IPS DF 6.9 (cell line): ENCODE measurements at regions not wholly inside any gene's neighbourhood (a gene's known extent, or its start where the extent isn't known, plus 50 kb on each side); places are given as distances from the start of the nearest gene placed in this dataset.

Experiments
- DNase-seq: peaks from one replicate; pipeline ENCODE4 v3.0.0-alpha.2; 2013; ENCODE audit warnings: low read depth, low spot score
- H3K27ac ChIP-seq: one replicate; pipeline ENCODE4 v1.5.1; 2013; ENCODE audit warnings: low read length, control low read depth
- H3K27me3 ChIP-seq: 2 replicates; pipeline ENCODE4 v1.6.1; 2013; ENCODE audit warnings: mild to moderate bottlenecking, low read length; ENCODE audit not compliant: control insufficient read depth, insufficient read depth
- H3K36me3 ChIP-seq: 2 replicates; pipeline ENCODE4 v1.6.1; 2013; ENCODE audit warnings: low read length; ENCODE audit not compliant: control insufficient read depth, insufficient read depth
- H3K4me1 ChIP-seq: 2 replicates; pipeline ENCODE4 v1.6.1; 2013; ENCODE audit warnings: low read length; ENCODE audit not compliant: control insufficient read depth, insufficient read depth
- H3K4me3 ChIP-seq: 2 replicates; pipeline ENCODE4 v1.5.1; 2013; ENCODE audit warnings: mild to moderate bottlenecking, low read length
- H3K9me3 ChIP-seq: 2 replicates; pipeline ENCODE4 v1.6.1; 2013; ENCODE audit warnings: low read length, inconsistent platforms; ENCODE audit not compliant: control insufficient read depth, insufficient read depth
- WGBS: extraction: QIAGEN DNeasy Blood & Tissue Kit; methylation state at CpG from one replicate; pipeline ENCODE4 v1.1.7; 2013; ENCODE audit warnings: mixed read lengths, missing lambda C conversion rate; ENCODE audit not compliant: insufficient read length, insufficient coverage; 5-methylcytosine and 5-hydroxymethylcytosine counted together

DNA sequence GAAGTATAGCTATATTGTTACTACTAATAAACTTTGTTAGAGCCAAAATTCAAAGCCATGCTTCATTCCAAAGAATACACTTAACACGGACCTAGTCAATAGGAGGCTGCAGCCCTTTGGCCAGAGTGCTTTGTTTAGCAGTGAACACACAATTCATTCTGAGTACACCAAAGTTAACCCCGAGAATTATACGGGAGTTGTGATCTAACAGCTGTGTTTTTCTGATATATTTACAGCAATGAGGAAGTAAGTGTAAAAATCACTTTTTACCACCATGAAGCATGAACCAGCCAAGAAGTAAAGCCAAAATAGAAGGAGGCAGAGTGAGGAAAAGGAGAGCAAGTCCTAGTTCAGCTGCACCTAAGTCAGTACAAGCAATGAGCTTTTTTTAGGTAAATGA is 156.8 kb upstream of the PDE3A start:
- H3K9me3 ChIP-seq: no peaks in the 10 kb centered on the region
- no CpG with 5 or more reads among the region's 3 CpGs for WGBS
- DNase-seq: no peak
- H3K27me3 ChIP-seq: no peaks in the 10 kb centered on the region
- no peak overlapping the region for H3K27ac ChIP-seq
- H3K36me3 ChIP-seq: no peaks in the 10 kb centered on the region
- no peaks in the 10 kb centered on the region for H3K4me1 ChIP-seq
- H3K4me3 ChIP-seq: no peak overlapping the region

DNA sequence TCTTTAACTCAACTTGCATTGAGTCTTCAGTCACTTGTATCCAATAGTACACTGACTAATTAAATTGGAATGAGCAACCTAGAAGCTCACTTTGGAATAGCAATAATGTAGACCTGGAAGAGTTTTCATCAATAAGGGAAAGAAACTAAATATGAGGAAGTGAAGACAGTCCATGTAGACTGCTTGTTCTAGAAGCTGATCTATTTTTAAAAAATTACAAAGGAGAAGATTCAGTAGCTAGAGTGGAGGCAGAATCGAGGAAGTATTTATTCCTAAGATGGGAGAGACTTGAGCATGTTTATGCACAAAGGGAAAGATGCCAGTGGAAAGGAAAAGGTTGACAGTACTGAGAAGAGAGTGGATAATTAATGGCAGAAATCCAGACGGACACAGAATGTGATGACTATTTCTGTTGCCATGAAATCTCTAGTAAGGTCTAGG is 156.3 kb upstream of the PDE3A start:
- WGBS: no CpG with 5 or more reads among the region's 2 CpGs
- no peak for DNase-seq
- Histone ChIP-seq H3K4me1 (no peaks in the 10 kb centered on the region), H3K27me3 (no peaks in the 10 kb centered on the region), H3K36me3 (no peaks in the 10 kb centered on the region), H3K27ac (no peak overlapping the region), H3K4me3 (no peak overlapping the region), H3K9me3 (no peaks in the 10 kb centered on the region)

DNA sequence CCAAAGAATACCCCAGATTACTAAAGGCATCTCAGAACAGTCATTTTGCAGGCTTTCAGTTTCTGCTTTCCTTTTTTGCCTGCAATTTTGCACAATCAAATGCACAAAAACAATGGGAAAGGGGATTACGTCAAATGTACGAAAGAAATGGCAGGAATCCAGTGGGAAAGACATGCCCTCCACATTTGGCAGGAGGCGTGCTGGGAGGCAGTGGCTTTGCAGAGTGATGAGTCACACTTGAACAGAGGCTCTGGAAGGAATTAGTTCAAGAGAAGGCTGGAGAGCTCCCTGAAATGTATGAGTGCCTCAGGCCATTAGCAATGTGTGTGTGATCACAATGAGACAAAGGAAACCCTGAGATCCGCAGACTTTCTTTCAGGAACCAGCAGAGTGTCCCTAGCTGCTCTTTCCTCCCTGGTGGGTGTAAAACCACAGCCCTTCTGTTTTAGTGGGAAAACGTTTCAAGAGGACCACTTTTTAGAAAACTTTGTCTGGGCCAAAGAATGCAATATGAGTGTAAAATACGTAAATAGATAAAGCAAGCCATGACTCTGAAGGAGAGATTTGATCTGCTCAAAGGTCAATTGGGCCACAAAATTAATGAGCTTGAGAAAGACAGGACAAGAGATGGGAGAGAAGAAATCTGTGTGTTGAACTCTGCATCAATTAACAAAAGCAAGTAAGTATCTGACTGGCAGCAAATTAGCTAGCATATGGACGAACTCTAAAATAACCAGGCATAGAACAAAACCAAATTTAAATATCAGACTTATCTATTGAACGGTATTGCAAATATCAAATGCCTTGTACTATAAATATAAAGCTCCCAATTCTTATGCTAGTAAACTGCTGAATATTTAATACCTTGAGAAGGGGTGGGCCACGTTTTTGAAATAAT is 155.4 kb upstream of the PDE3A start:
- Histone ChIP-seq H3K4me1 (no peaks in the 10 kb centered on the region), H3K9me3 (no peaks in the 10 kb centered on the region), H3K27ac (no peak overlapping the region), H3K4me3 (no peak overlapping the region), H3K36me3 (no peaks in the 10 kb centered on the region), H3K27me3 (no peaks in the 10 kb centered on the region)
- DNase-seq: peak; percentile 57
- no CpG with 5 or more reads among the region's 9 CpGs for whole genome bisulfite sequencing

DNA sequence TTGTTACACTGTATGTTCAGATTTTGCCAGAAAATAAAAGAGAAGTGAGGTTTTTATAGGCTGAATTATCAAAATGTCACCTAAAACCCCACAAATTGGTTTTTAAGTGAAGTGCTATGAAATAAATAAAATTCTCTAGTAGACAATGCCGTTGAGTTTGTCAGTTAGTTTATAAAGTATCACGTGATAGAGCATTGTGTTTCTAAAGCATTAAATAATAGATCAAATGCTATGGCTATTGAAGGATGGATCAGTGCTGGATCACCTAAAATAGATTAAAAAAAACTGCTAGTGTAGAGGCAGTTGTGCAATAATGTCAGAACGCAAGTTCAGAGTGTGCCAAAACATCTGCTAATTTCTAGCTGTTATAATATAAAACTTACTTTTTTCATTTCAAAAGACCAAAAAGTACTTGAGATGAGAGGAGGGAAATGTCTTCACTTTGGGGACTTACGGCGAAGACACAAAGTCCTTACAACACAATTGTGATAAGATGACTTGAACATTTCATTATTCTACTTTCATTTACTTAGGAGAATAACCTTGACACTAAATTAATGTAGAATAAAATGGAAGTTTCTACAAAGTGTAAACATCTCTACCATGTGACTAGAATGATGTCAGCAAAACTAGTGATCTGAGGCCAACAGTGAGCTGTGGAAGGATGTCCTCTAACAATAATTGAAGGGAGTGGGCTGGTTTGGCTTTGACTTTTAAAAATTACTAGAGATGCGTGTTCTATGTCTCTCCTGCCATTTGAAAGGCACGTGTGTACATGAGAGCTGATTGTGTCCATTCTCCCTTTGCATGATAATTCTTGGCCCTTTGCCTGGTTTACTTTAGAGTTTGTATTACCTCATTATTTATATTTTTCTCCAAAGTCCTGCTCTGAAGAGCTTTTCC is 154.4 kb upstream of the PDE3A start:
- Histone ChIP-seq H3K9me3 (no peaks in the 10 kb centered on the region), H3K27ac (no peak overlapping the region), H3K4me3 (no peak overlapping the region), H3K36me3 (no peaks in the 10 kb centered on the region), H3K27me3 (no peaks in the 10 kb centered on the region), H3K4me1 (no peaks in the 10 kb centered on the region)
- WGBS: no CpG with 5 or more reads among the region's 7 CpGs
- no peak for DNase-seq

DNA sequence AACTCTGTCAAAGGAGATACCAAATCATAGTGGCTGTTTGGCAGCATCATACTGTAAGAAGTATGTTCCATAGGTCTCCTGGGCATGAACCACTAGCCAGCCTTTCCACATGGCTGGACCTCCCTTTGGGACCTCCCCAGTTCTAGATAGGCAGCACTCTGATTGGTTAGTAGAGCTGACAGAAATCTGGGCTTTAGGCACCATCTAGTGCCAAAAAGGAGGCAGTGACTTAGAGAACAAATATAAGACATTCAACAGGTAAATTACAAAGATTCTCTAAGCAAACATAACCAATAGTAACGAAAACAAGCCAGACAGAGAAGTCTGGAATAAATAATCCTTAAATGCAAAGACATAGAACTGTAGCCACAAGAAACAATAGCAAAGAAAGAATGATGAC is 148.0 kb upstream of the PDE3A start:
- DNase-seq: peak; percentile 5
- WGBS: no CpG with 5 or more reads among the region's 1 CpG
- no peak overlapping the region for H3K27ac ChIP-seq

DNA sequence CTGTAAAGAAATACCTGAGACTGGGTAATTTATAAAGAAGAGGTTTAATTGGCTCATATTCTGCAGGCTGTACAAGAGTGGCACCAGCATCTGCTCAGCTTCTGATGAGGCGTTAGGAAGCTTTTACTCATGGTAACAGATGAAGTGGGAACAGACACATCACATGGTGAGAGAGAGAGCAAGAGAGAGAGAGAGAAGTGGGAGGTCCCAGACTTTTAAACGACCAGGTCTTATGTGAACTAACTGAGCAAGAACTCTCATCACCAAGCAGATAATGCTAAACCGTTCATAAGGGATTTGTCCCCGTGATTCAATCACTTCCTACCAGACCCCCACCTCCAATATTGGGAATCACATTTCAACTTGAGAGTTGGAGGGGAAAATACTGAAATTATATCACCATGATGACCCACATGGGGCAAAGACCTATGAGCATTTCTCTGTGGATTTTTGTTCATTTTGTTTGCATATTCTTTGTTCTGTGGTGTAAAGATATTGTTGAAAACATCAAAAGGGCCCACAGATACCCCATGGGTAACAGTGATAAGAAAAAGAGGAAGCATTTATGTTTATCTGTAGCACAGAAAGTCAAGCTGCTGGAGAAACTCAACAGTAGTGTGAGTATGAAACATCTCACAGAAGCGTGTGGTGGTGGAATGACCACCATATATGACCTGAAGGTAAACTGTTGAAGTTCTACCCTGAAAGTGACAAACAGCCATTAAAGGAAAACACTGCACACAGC is 135.2 kb upstream of the PDE3A start:
- H3K27ac ChIP-seq: no peak overlapping the region
- no peaks in the 10 kb centered on the region for H3K36me3 ChIP-seq
- no peaks in the 10 kb centered on the region for H3K4me1 ChIP-seq
- no peak for DNase-seq
- H3K4me3 ChIP-seq: no peak overlapping the region
- no CpG with 5 or more reads among the region's 5 CpGs for WGBS
- H3K9me3 ChIP-seq: peaks cover 1% of the 10 kb centered on the region; the same call in 1 of the 2 replicates
- H3K27me3 ChIP-seq: no peaks in the 10 kb centered on the region

More for the DNA sequence above, 148.0 kb upstream of the PDE3A start:
- no peaks in the 10 kb centered on the region for H3K4me1 ChIP-seq
- no peak overlapping the region for H3K4me3 ChIP-seq
- H3K36me3 ChIP-seq: no peaks in the 10 kb centered on the region
- H3K27me3 ChIP-seq: no peaks in the 10 kb centered on the region
- H3K9me3 ChIP-seq: no peaks in the 10 kb centered on the region

DNA sequence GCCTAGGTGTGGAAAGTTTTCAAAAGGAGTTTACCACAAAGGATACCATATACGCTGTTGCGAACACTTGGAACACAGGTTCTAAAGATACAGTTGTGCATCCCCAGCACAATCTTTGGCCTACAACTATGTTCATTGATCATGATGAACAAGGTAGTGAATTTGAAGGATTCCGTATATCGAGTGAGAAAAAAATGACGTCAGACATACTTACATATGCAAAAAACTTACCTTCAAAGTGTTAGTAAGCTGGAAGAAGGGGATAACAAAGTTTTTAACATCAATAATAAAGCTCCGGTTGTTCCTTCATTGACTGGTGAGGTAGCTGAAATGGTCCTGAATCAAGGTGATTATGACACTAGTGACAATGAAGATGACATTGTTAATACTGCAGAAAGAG is 133.9 kb upstream of the PDE3A start:
- Histone ChIP-seq H3K4me3 (no peak overlapping the region), H3K4me1 (no peaks in the 10 kb centered on the region), H3K27ac (no peak overlapping the region), H3K9me3 (peaks cover 1% of the 10 kb centered on the region; the same call in 1 of the 2 replicates), H3K27me3 (no peaks in the 10 kb centered on the region), H3K36me3 (no peaks in the 10 kb centered on the region)
- no CpG with 5 or more reads among the region's 6 CpGs for WGBS
- no peak for DNase-seq

DNA sequence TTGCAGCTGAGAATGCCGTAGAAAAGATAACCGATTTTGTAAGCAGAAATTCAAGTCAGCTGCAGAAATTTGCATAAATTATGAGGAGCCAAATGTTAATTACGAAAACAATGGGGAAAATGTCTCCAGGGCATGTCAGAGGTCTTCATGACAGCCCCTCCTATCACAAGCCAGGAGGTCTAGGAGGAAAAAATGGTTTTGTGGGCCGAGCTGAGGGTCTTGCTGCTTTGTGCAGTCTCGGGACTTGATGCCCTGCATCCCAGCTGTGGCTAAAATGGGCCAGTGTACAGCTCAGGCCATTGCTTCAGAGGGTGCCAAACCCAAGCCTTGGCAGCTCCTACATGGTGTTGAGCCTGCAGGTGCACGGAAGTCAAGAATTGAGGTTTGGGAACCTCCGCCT is 131.2 kb upstream of the PDE3A start:
- Histone ChIP-seq H3K27ac (no peak overlapping the region), H3K4me1 (no peaks in the 10 kb centered on the region), H3K9me3 (peaks cover 1% of the 10 kb centered on the region; the same call in 1 of the 2 replicates), H3K4me3 (no peak overlapping the region), H3K27me3 (no peaks in the 10 kb centered on the region), H3K36me3 (no peaks in the 10 kb centered on the region)
- no peak for DNase-seq
- no CpG with 5 or more reads among the region's 7 CpGs for WGBS

DNA sequence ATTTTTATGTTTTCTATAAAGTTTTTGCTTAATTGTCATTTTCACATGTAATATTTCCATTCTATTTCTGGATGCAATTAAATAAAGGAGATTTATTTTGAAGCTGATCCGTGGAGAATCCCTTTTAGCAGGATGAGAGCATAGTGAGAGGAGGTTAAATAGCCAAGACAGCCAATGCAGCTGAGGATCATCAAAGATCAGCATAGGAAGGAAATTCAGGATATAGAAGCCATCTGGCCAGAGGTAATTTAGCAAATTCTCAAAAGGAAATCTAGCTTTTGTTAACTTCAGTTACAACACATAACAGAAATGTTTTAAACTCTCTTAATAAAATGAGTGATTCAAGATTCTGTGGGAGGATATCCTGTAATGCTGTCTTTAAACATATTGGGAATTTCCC is 122.8 kb upstream of the PDE3A start:
- DNase-seq: no peak
- no peak overlapping the region for H3K4me3 ChIP-seq
- no CpG with 5 or more reads among the region's 1 CpG for WGBS

DNA sequence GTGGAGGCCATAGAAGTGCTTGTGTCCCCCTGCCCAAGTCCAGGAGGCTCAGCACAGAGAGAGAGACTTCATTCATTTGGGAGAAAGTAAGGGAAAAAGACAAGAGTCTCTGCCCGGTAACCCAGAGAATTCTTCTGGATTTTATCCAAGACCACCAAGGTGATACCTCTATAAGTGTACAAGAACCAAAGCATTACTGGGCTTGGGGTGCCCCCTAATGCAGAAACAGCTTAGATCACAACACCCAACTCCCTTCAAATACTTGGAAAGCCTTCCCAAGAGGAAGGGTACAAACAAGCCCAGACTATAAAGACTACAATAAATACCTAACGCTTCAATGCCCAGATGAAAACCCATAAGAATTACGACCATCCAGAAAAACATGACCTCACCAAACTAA is 119.7 kb upstream of the PDE3A start:
- DNase-seq: no peak
- H3K27me3 ChIP-seq: no peaks in the 10 kb centered on the region
- H3K36me3 ChIP-seq: no peaks in the 10 kb centered on the region
- no peak overlapping the region for H3K4me3 ChIP-seq
- H3K9me3 ChIP-seq: no peaks in the 10 kb centered on the region
- no peak overlapping the region for H3K27ac ChIP-seq
- H3K4me1 ChIP-seq: no peaks in the 10 kb centered on the region
- no CpG with 5 or more reads among the region's 3 CpGs for WGBS

More for the DNA sequence above, 122.8 kb upstream of the PDE3A start:
- no peak overlapping the region for H3K27ac ChIP-seq
- H3K36me3 ChIP-seq: no peaks in the 10 kb centered on the region
- H3K9me3 ChIP-seq: no peaks in the 10 kb centered on the region
- no peaks in the 10 kb centered on the region for H3K4me1 ChIP-seq
- no peaks in the 10 kb centered on the region for H3K27me3 ChIP-seq
